Mucosa of descending colon (tissue), 3 donors: ENCODE measurements at regions not wholly inside any gene's neighbourhood (a gene's known extent, or its start where the extent isn't known, plus 50 kb on each side); places are given as distances from the start of the nearest gene placed in this dataset.

Experiments used
- ATAC-seq: fragments of 200-7000 bp; cut with Tn5 transposase; one replicate; pipeline ENCODE4 v1.9.1; 2020; ENCODE audit warnings: mild to moderate bottlenecking, moderate library complexity
- DNase-seq, 3 donors: peaks; one replicate each; pipeline ENCODE4 v3.0.0-alpha.2; 2020
- H3K36me3 ChIP-seq: fragments of 200-600 bp; one replicate; pipeline ENCODE4 v1.8.0; 2021; ENCODE audit warnings: low read depth, mild to moderate bottlenecking
- H3K4me1 ChIP-seq: fragments of 200-600 bp; one replicate; pipeline ENCODE4 v1.8.0; 2021; ENCODE audit warnings: low read depth, mild to moderate bottlenecking
- H3K4me3 ChIP-seq: fragments of 200-600 bp; one replicate; pipeline ENCODE4 v1.8.0; 2021; ENCODE audit warnings: mild to moderate bottlenecking
- H3K9me3 ChIP-seq: fragments of 200-600 bp; one replicate; pipeline ENCODE4 v1.8.0; 2021; ENCODE audit warnings: mild to moderate bottlenecking
- CTCF ChIP-seq: fragments of 200-600 bp; IDR thresholded peaks from one replicate; pipeline ENCODE4 v1.8.0; 2022; ENCODE audit warnings: antibody characterized with exemption, mild to moderate bottlenecking
- intact Hi-C, 2 donors: fragments of 100-400 bp; cut with DNase I in 1 of 2; cut with micrococcal nuclease in 1 of 2; formaldehyde crosslinking; loops; one replicate each; pipeline versions ENCODE4 v1.11.0 to v1.11.1; 2022; cut with DNase I, micrococcal nuclease
- donor health status: DM: no; HTN: no; CAD: no; lungs with moderate emphysema.
- donor health status: DM: no; HTN: no; CAD: no.
- donor health status: DM: no; HTN: yes; CAD: no.

DNA sequence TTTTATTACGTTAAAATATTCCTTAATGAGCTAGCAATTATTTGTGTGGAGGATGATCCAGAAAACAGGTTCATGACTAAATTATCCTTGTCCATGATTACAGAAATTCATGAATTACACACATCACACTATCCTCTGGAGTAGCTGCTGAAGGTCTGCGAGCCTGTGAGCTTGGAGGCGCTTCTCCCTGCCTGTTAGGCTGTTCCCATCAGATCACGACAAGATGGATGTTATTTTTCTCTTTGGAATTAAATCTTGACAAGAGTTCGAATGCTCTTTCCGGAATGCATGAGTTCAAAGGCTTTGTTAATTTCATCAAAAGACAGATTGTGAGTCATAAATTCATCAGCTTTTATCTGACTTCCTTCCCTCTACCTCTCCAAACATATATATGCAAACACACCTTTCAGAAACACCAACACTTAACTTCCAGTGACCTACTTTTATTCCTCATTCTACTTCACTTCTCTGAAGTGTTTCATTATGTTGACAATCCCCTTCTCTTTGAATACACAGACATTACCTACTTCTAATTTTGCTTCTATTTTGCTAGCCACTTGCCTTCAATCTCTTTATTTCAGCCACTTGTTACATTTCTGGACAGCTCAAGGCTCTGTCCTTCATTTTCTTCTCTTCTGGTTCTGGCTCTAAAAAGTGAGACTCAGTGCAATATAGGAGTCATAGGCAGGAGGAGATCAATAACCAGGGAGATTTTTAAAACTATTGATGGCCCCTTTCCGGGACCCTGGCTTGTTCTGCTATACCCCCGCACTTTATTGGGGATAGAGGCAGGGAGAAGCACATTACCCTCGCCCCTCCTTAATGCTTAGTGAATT is 274.6 kb downstream of the BTG1 start:
- ATAC-seq (peak; percentile 84), DNase-seq (no peak)
- peaks cover 14% of the 10 kb centered on the region for H3K4me1 ChIP-seq
- intact Hi-C loops, result no loop called here
- no peaks in the 10 kb centered on the region for H3K36me3 ChIP-seq
- TF ChIP-seq CTCF, result no peak
- no peaks in the 10 kb centered on the region for H3K9me3 ChIP-seq
- no peak overlapping the region for H3K4me3 ChIP-seq

GRCh38 chr12:91868054-91868453 is 277.6 kb downstream of the BTG1 start:
- ATAC-seq (no peak), DNase-seq (no peak)
- intact Hi-C loops, result no loop called here
- H3K4me1 ChIP-seq, result peaks cover 14% of the 10 kb centered on the region
- TF ChIP-seq CTCF, result no peak
- H3K36me3 ChIP-seq, result no peaks in the 10 kb centered on the region
- no peaks in the 10 kb centered on the region for H3K9me3 ChIP-seq
- H3K4me3 ChIP-seq, result no peak overlapping the region

DNA sequence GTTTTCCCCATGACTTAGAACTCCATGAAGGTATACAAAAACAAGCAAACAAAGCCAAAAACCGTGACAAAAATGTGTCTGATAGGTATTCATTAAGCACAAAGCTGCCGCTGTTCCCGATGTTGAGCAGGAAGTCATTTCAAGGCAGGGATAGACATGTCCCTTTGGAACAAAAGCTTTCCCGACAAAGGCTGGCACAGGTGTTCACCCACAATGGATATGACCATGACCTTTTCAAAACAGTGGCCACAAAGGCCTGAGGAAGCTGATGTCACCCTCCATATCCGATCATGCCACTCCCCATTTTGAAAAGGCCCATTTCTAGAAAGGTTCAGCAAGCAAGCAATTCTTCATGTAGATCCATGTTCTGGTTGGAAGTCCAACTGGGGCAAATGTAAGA is 279.1 kb downstream of the BTG1 start:
- intact Hi-C loops, result no loop called here
- H3K9me3 ChIP-seq, result no peaks in the 10 kb centered on the region
- DNase-seq (no peak), ATAC-seq (no peak)
- H3K4me3 ChIP-seq, result no peak overlapping the region
- H3K36me3 ChIP-seq, result no peaks in the 10 kb centered on the region
- H3K4me1 ChIP-seq, result peaks cover 12% of the 10 kb centered on the region
- no peak for TF ChIP-seq CTCF

DNA sequence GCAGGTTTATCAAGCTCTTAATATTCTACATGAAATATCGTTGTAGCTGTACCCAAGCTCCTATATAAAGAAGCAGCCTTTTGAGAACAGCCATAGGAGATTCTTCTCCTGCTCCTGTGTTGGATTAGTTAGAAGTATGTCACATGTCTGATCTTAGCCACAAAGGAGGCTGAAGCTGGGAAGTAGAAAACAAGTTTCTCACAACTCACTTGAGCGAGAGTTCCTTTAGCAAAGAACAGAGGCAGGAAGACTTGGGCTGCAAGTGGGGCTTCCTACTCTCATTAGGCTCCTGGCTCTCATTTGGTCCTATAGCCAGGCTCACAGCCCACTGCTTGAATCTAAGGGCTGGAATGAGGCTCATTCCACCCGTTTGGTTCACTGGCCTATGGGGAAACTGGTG is 281.9 kb downstream of the BTG1 start:
- no peak for ATAC-seq
- Histone ChIP-seq H3K4me1 (no peaks in the 10 kb centered on the region), H3K4me3 (no peak overlapping the region), H3K9me3 (no peaks in the 10 kb centered on the region), H3K36me3 (no peaks in the 10 kb centered on the region)
- intact Hi-C loops, result no loop called here
- DNase-seq, result no peak
- no peak for TF ChIP-seq CTCF

DNA sequence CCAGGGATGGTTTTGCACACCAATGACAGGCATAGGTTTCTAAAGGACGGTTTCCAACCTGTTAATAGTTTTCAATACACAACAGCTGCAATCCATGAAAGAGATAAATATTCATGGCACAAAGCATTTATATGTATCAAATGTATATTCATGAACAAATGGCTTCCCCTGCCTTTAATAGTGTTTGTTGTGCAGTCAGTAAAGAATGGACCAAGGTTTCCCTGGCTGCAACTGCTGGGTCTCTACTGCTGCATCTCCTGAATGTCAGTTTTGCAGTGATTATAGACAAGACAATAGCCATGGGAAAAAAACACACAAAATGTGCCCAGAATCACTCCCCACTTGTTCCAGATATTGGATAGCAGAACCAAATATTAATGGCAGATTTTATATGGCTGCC is 284.1 kb downstream of the BTG1 start:
- no peaks in the 10 kb centered on the region for H3K4me1 ChIP-seq
- H3K4me3 ChIP-seq, result no peak overlapping the region
- no peaks in the 10 kb centered on the region for H3K9me3 ChIP-seq
- ATAC-seq (no peak), DNase-seq (no peak)
- intact Hi-C loops, result no loop called here
- H3K36me3 ChIP-seq, result no peaks in the 10 kb centered on the region
- no peak for TF ChIP-seq CTCF

- Histone ChIP-seq H3K4me3 (no peak overlapping the region), H3K36me3 (no peaks in the 10 kb centered on the region), H3K9me3 (no peaks in the 10 kb centered on the region), H3K4me1 (no peaks in the 10 kb centered on the region)
- no peak for ATAC-seq
- TF ChIP-seq CTCF, result no peak
- intact Hi-C loops, result no loop called here
- no peak for DNase-seq
Measured at GRCh38 chr12:91859347-91859746, 286.3 kb downstream of the BTG1 start.
